HTR-8/SVneo (cell line): ENCODE measurements at regions not wholly inside any gene's neighbourhood (a gene's known extent, or its start where the extent isn't known, plus 50 kb on each side); places are given as distances from the start of the nearest gene placed in this dataset.

ENCODE experiments used
- DNase-seq: peaks from one replicate; pipeline ENCODE4 v3.0.0; 2011; ENCODE audit warnings: low spot score, mixed read lengths; ENCODE audit not compliant: insufficient read length
- FAIRE-seq: peaks from 2 replicates; lab custom pipeline; 2011; peaks lifted over from hg19 to GRCh38; lab: Jason Lieb, UNC

DNA sequence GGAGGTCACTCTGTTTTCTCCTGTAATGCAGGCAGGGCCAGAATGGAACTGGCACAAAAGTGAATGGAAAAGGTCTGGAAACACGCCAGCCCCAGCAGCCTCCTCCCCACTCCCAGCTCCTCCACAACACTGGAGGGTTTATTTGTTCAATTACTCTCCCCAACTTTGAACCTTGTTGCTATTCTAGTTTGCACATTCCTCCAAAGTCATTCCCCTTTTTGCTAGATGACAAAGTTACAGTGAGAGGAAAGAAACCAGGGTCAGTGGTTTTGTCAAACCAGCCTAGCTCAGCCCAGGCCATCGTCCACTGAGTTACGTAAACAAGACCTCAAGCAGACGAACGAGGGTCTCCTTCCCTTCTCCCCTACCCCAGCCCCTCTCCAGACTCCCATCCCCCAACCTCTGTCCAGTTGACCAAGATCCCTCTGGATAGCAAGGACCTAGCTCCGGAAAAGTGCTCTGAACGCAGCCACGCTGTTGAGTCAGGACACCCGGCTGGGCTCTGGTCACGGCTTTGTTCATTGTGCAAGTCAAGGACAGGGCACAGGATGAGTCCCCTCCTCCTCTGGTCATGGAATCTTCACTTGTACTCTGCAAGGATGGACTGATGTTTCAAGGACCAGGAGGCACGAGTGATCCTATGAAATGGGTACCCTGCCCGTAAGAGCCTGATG is 180.0 kb downstream of the USP12 start:
- no peak for DNase-seq
- no peak for FAIRE-seq

DNA sequence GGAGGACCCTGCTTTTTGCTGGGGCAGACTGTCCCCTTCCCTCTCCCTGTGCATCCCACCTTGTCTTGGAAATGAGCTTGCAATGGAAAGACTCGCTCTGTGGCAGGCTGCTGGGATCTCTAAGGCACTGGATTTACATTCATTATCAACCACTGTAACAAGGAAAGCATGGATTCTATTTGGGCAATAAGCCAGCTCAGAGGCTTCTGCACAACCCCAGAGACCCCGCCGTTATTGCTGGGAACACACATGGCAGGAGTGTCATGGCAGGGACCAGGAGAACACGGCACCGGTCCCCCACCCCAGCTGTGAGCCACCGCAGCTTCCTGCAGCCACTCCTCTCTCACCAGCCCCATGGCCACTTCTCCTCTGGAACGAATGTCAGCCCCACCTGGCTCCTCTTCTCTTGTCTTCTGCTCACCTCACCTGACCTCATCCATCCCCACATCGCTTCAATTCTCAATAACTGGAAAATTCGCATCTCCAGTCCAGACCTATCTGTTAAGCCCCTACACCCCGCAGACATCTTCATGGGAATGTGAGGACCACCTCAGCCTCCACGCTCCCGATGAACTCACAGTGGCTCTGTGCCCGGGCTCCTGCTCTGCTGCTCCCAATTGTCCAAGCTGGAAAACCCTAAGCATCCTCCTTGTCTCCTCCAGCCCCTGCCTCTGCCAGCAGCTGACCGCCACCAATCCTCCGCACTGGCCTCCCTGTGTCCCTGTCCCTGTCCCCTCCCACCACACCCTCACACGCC is 181.5 kb downstream of the USP12 start:
- no peak for FAIRE-seq

GRCh38 chr13:26989261-26989956 is 182.2 kb downstream of the USP12 start:
- DNase-seq, result no peak

More for the DNA sequence above, 181.5 kb downstream of the USP12 start:
- DNase-seq, result no peak

GRCh38 chr13:26988059-26988769 is 183.4 kb downstream of the USP12 start:
- DNase-seq (no peak), FAIRE-seq (no peak)

More at GRCh38 chr13:26989261-26989956, 182.2 kb downstream of the USP12 start:
- FAIRE-seq, result no peak

GRCh38 chr13:26987486-26988013 is 184.1 kb downstream of the USP12 start:
- DNase-seq, result no peak
- no peak for FAIRE-seq

GRCh38 chr13:26985285-26985878 is 186.2 kb downstream of the USP12 start:
- FAIRE-seq, result no peak
- DNase-seq, result peak; percentile 57

- FAIRE-seq, result no peak
Observed at GRCh38 chr13:26984337-26984736, 187.3 kb downstream of the USP12 start.

DNA sequence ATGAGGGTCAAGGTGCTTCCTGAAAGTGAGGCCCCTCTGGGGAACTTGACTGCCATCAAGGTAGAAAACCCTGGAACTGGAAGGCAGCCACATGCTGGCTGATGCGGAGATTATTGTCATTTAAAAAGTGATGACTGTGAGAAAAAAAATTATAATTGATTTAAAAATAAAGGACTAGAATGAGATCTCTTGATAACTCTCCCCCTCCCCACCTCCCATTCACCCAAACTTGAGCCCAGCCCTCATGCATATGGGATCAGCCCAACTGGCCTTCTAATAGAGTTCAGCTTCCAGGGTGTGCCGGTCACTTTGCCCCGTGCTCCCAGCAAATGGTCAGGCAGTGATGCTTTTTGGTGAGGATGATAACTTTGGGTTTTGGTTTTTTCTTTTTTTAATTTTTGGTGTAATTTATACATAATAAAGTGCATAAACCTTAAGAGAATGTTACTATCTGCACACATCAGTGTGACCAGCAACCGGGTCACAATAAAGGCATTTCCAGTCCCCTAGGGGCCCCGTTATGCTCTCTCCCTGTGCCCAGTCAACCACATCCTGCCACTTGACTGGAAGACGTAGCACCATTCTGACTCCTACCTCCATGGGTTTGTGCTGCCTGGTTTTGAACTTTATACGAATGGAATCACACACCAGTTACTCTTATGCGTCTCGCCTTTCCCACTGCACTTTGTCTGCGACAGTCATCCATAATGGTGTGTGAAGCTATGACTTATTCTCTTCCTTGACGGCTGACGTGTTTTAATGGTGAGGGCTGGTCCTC is 187.9 kb downstream of the USP12 start:
- DNase-seq, result no peak
- no peak for FAIRE-seq

More at GRCh38 chr13:26984337-26984736, 187.3 kb downstream of the USP12 start:
- DNase-seq, result no peak

DNA sequence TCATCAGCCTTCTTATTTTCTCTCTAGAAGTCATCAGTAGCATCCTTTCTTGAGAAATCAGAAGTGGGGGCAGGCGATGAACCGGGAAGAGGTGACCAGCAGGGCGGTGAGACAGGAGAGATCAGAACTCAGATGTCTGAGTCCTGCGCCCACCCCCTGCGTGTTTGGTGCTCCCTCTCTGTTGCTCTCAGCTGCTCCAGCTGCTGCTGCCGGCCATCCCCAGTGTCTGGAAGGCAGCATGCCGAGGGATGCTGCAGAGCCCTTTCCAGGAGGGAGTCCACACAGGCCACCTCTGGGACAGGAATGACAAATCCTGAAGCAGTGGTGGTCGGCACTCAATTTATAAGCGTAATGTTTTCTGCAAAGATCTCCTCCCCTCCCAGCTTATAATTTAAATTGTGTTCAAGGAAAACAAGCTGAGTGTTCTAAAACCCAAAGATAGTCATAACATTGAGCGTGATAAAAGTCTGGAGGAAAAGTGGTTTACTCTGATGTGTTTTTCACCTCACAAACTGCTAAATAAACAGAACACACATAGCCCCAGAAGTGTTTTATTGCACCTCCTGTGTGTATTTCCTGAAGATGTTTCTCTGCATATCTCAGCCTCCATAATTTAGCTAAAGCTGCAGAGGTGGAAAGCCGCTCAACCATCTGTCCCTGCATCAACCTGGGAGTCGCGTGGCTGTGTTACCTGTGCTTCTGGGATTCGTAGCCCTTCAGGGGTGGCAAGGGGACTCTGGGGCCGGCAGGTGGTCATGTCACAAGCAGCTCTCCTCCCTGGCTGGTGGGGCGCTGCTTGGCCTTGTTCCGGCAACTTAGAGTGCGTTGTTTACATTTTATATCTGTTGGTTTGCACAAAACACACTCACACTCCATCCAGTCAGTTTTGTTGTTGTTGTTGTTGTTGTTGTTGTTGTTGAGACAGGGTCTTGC is 191.2 kb downstream of the USP12 start:
- FAIRE-seq, result no peak
- no peak for DNase-seq

GRCh38 chr13:26979334-26979733 is 192.3 kb downstream of the USP12 start:
- DNase-seq, result no peak
- no peak for FAIRE-seq

GRCh38 chr13:26978081-26978860 is 193.3 kb downstream of the USP12 start:
- FAIRE-seq (no peak), DNase-seq (no peak)

DNA sequence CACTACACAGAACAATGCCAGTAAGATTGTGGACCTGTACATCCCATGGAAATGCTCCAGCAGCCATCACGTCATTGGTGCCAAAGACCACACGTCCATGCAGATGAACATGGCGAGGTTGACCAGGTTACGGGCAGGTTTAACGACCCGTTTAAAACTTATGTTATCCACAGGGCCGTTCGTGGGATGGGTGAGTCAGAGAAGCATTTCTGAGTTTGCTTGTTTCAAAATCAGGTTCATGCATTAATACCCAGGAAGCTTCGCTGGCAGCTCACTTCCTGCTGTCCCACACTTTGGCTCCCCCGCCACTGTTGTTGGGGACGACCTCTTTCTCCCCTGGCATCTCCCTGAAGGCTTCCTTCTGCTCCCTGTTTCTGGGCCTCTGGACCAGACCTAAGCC is 194.1 kb downstream of the USP12 start:
- FAIRE-seq (no peak), DNase-seq (no peak)

GRCh38 chr13:26976313-26976712 is 195.3 kb downstream of the USP12 start:
- no peak for FAIRE-seq
- DNase-seq, result no peak

DNA sequence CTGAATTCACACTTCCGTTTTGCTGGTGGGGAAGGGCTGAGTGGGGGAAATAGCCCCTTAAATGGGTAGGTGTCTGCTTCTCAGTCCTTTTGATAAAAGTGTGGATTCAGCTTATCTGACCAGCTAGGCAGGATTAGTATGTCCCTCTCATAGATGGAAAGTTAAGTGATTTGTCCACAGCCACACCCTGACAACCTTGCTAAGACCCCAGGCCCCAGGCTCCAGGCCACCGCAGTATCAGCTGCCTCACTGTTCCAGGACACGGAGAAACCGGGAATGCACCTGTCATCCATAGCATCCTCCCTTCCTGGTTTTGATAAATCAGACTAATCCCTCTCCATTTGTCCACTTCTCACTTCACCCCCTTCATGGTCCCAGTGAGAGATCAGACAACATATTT is 197.7 kb downstream of the USP12 start:
- FAIRE-seq (no peak), DNase-seq (no peak)

DNA sequence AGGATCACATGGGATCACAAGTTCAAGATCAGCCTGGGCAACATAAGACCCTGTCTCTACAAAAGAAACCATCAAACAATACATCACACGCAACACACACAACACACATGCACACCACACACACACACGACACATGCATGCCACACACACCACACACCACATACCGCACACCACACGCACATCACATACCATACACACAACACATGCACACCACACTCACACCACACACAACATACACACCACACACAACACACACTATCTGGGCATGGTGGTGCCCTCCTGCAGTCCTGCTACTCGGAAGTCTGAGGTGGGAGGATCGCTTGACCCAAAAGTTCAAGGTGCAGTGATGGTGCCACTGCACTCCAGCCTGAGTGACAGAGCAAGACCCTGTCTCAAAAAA is 198.3 kb downstream of the USP12 start:
- FAIRE-seq (peak; percentile 99), DNase-seq (no peak)

DNA sequence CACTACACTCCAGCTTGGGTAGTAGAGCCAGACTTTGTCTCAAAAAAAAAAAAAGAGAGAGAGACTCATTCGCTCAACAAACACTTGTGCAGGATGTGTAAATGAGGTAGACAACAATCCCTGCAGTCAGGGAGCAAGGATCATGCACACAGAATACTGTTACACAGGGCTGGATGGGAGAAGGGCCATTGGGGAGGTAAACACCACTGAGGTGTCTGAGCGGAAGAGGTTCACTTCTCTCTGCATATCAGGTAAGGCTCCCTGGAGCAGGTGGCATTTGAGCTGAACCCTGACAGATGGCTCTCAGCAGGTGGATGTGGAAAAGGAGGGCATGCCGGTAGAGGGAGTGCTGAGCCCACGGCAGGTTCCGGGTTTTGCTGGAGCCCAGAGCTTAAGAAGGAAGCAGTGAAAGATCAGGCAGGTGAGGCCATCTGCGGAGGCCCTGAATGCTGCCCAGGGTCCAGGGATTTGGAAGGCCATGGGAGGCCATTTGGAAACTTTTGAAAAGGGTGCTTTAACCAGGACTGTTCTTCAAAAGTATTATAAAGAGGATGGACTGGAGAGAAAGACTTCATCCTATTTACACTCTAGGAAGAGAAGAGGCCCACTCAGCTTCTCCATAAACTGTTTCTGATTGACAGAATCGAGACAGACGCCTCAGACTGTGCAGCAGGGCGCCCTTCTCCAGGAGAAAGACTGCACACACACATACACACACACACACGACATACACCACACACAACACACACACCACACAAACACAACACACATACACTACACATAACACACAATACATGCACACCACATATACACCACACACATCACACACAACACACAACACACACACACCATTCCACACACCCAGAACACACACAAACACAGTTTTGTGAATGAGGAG is 199.4 kb downstream of the USP12 start:
- FAIRE-seq, result peak; percentile 90
- DNase-seq, result no peak
